GM12878 (cell line): ENCODE measurements at regions not wholly inside any gene's neighbourhood (a gene's known extent, or its start where the extent isn't known, plus 50 kb on each side); places are given as distances from the start of the nearest gene placed in this dataset.

Experiments
- ATAC-seq: fragments of 200-7000 bp; cut with Tn5 transposase; 3 replicates; pipeline ENCODE4 v1.9.1; 2020; ENCODE audit warnings: mild to moderate bottlenecking, moderate library complexity
- BruUV-seq: library from RNA; stranded (reverse); fragments of 400-500 nt; replicated peaks from 2 replicates; lab custom pipeline; 2021; lab: Mats Ljungman, UMichigan
- CTCF ChIA-PET: fragments of 300-600 bp; sonication (Branson Sonifier 250); formaldehyde crosslinking; extraction: SDS; loops from one replicate; lab custom pipeline; 2021; ENCODE audit warnings: inconsistent platforms; lab: Yijun Ruan, JAX
- POLR2A ChIA-PET: fragments of 350-600 bp; formaldehyde crosslinking; extraction: SDS; loops from one replicate; lab custom pipeline; 2021; ENCODE audit warnings: inconsistent platforms; lab: Charles Lee
- RAD21 ChIA-PET: fragments of 300-600 bp; sonication (Branson Sonifier 250); formaldehyde crosslinking; loops from one replicate; lab custom pipeline; 2023; ENCODE audit warnings: antibody characterized with exemption; ENCODE audit not compliant: unreplicated experiment; lab: Charles Lee
- SMC1A ChIA-PET: fragments of 300-600 bp; sonication (Branson Sonifier 250); formaldehyde crosslinking; loops from one replicate; lab custom pipeline; 2023; ENCODE audit not compliant: unreplicated experiment, uncharacterized antibody; lab: Charles Lee
- DNase-seq: peaks from one replicate; pipeline ENCODE4 v3.0.0-alpha.2; 2011; ENCODE audit warnings: low read depth, low spot score
- FAIRE-seq: peaks from 3 replicates; lab custom pipeline; 2011; peaks lifted over from hg19 to GRCh38; lab: Jason Lieb, UNC
- H2AFZ ChIP-seq: 2 replicates; pipeline ENCODE4 v1.6.0; 2011; ENCODE audit warnings: low read depth, low read length, control low read depth; ENCODE audit not compliant: control insufficient read depth
- H3K27ac ChIP-seq: 2 replicates; pipeline ENCODE4 v1.5.1; 2011; ENCODE audit warnings: control low read depth; ENCODE audit not compliant: control insufficient read depth, insufficient read depth
- H3K27me3 ChIP-seq, 2 experiments: replicated peaks in 1 of 2; 2 replicates each; pipeline versions ENCODE4 v1.6.0 to v1.6.1; 2011; ENCODE audit warnings: low read length in 1 of 2; ENCODE audit not compliant: control insufficient read depth in 2 of 2, insufficient read depth in 2 of 2
- H3K36me3 ChIP-seq, 2 experiments: 2 replicates each; pipeline ENCODE4 v1.5.1; 2011; ENCODE audit warnings: low read length in 1 of 2; ENCODE audit not compliant: control insufficient read depth in 2 of 2, insufficient read depth in 2 of 2
- H3K4me1 ChIP-seq: 2 replicates; pipeline ENCODE4 v1.6.1; 2011; ENCODE audit warnings: mild to moderate bottlenecking, low read length, moderate library complexity, mixed read lengths; ENCODE audit not compliant: control insufficient read depth, insufficient read depth
- H3K4me2 ChIP-seq: 2 replicates; pipeline ENCODE4 v1.6.0; 2011; ENCODE audit warnings: control low read depth; ENCODE audit not compliant: control insufficient read depth, insufficient read depth
- H3K4me3 ChIP-seq: fragments of 200-600 bp; sonication (generic); 2 replicates; pipeline ENCODE4 v1.5.1; 2016
- H3K79me2 ChIP-seq: 2 replicates; pipeline ENCODE4 v1.6.0; 2011; ENCODE audit warnings: low read length; ENCODE audit not compliant: control insufficient read depth, insufficient read depth
- H3K9ac ChIP-seq: 2 replicates; pipeline ENCODE4 v1.8.0; 2011; ENCODE audit warnings: low read length, control low read depth, mixed read lengths; ENCODE audit not compliant: control insufficient read depth, insufficient read depth
- H3K9me3 ChIP-seq: replicated peaks from 3 replicates; pipeline ENCODE4 v1.5.1; 2011; ENCODE audit warnings: mild to moderate bottlenecking, low read length; ENCODE audit not compliant: control insufficient read depth, insufficient read depth
- H4K20me1 ChIP-seq: 2 replicates; pipeline ENCODE4 v1.6.0; 2011; ENCODE audit not compliant: control insufficient read depth, insufficient read depth
- CEBPB ChIP-seq, 2 experiments: fragments of 150-350 bp in 1 of 2; IDR thresholded peaks; 2 replicates each; pipeline ENCODE4 v1.6.1; 2012 to 2014; ENCODE audit warnings: low read depth in 2 of 2, low read length in 2 of 2, borderline replicate concordance in 1 of 2, inconsistent platforms in 1 of 2
- EP300 ChIP-seq, 2 experiments: fragments of 150-350 bp in 1 of 2; IDR thresholded peaks; 2 replicates each; pipeline ENCODE4 v1.6.1; 2011 to 2012; ENCODE audit warnings: low read depth in 2 of 2, low read length in 2 of 2, borderline replicate concordance in 1 of 2, improper control_type of control experiment in 1 of 2, inconsistent platforms in 1 of 2; ENCODE audit not compliant: control insufficient read depth in 1 of 2
- HDGF ChIP-seq: fragments of 450-650 bp; IDR thresholded peaks from 2 replicates; pipeline ENCODE4 v1.6.1; 2016; ENCODE audit warnings: antibody characterized with exemption
- JUND ChIP-seq: IDR thresholded peaks from 2 replicates; pipeline ENCODE4 v1.6.1; 2012; ENCODE audit warnings: low read depth, mild to moderate bottlenecking, low read length, improper control_type of control experiment, moderate library complexity
- KAT2A ChIP-seq: conservative IDR thresholded peaks from 2 replicates; pipeline ENCODE4 v1.6.1; 2011; ENCODE audit warnings: low read depth, low read length; ENCODE audit not compliant: control insufficient read depth
- NFYA ChIP-seq: IDR thresholded peaks from 2 replicates; pipeline ENCODE4 v1.6.1; 2011; ENCODE audit warnings: low read depth, mild to moderate bottlenecking, low read length, improper control_type of control experiment, borderline replicate concordance
- NR2C2 ChIP-seq: IDR thresholded peaks from 2 replicates; pipeline ENCODE4 v1.6.1; 2011; ENCODE audit warnings: borderline replicate concordance, low read depth; ENCODE audit not compliant: control insufficient read depth, insufficient read length
- POLR2A ChIP-seq: IDR thresholded peaks from 2 replicates; pipeline ENCODE4 v1.6.1; 2011; ENCODE audit warnings: low read depth, mild to moderate bottlenecking, low read length
- RUNX3 ChIP-seq: IDR thresholded peaks from 2 replicates; pipeline ENCODE4 v1.6.1; 2012; ENCODE audit warnings: low read length, inconsistent platforms
- SMARCA5 ChIP-seq: fragments of 450-650 bp; IDR thresholded peaks from 2 replicates; pipeline ENCODE4 v1.6.1; 2017; ENCODE audit warnings: mild to moderate bottlenecking
- SUZ12 ChIP-seq: fragments of 200-600 bp; sonication (generic); IDR thresholded peaks from one replicate; pipeline ENCODE4 v1.6.1; 2018; ENCODE audit warnings: antibody characterized with exemption, mild to moderate bottlenecking; ENCODE audit not compliant: unreplicated experiment
- TCF12 ChIP-seq: IDR thresholded peaks from 2 replicates; pipeline ENCODE4 v1.6.1; 2011; ENCODE audit warnings: low read depth, mild to moderate bottlenecking, low read length
- TCF7 ChIP-seq: IDR thresholded peaks from 2 replicates; pipeline ENCODE4 v1.6.1; 2014; ENCODE audit warnings: antibody characterized with exemption, borderline replicate concordance
- ZNF207 ChIP-seq: fragments of 450-650 bp; IDR thresholded peaks from 2 replicates; pipeline ENCODE4 v1.6.1; 2014; ENCODE audit warnings: antibody characterized with exemption, mild to moderate bottlenecking, borderline replicate concordance
- ZNF24 ChIP-seq: fragments of 450-650 bp; IDR thresholded peaks from 2 replicates; pipeline ENCODE4 v1.6.1; 2017; ENCODE audit warnings: antibody characterized with exemption, mild to moderate bottlenecking
- WGBS: methylation state at CpG from one replicate; pipeline ENCODE4 v1.1.6; 2016; ENCODE audit warnings: low lambda C conversion rate; ENCODE audit not compliant: insufficient replicate concordance, insufficient coverage; ENCODE audit errors: missing lambda C conversion rate; 5-methylcytosine and 5-hydroxymethylcytosine counted together
- in situ Hi-C: fragments of 300-500 bp; cut with MboI; formaldehyde crosslinking; loops from 9 replicates; pipeline ENCODE4 v1.14.3; 2018; ENCODE audit warnings: mixed read lengths
- intact Hi-C: fragments of 100-400 bp; cut with micrococcal nuclease; formaldehyde crosslinking; loops from one replicate; pipeline ENCODE4 v1.14.2; 2022; ENCODE audit not compliant: unreplicated experiment
- TF ChIP-seq, protein P1 (sequence below): fragments of 450-650 bp; formaldehyde crosslinking; IDR thresholded peaks from 2 replicates; pipeline ENCODE4 v1.4.0; 2022; ENCODE audit warnings: mild to moderate bottlenecking, moderate library complexity
- TF ChIP-seq, protein P2 (sequence below): fragments of 150-350 bp; IDR thresholded peaks from 2 replicates; pipeline ENCODE4 v1.6.1; 2016; ENCODE audit warnings: low read depth, low read length

DNA sequence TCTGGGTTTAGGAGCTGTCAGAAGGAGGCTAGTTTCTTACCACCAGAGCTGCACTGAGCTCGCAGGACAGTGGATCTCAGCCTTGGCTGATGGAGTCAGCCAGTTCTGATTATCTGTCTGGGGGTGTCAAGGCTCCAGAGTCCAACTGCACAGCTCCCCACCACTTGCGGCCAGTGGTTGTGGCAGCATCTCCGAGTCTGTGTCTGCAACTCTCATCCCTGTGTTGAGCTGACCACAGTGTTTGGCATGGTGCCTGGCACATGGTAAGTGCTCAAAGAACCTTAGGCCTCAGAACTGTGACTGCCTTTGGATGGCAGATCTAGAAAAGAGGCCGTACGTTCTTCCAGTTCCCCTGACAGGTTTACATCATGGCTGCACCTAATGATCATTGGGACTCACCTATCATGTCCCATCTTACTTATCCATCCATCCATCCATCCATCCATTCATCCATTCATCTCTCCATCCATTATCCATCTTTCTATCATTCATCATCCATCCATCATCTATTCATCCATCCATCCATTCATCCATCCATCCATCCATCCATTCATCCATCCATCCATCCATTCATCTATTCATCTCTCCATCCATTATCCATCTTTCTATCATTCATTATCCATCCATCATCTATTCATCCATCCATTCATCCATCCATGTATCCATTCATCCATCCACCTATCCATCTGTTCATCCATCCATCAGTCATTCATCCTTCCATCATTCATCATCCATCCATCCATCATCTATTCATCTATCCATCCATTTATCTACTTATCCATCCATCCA, 114.5 kb downstream of the CRYAA start:
- no peaks in the 10 kb centered on the region for H3K36me3 ChIP-seq
- H3K4me1 ChIP-seq: no peaks in the 10 kb centered on the region
- H3K9me3 ChIP-seq: no peaks in the 10 kb centered on the region
- in situ Hi-C loops: no loop called here
- no peak overlapping the region for H3K4me3 ChIP-seq
- WGBS: 74% methylated on average over 5 of the region's 5 CpGs
- H3K79me2 ChIP-seq: no peaks in the 10 kb centered on the region
- H3K27me3 ChIP-seq: no peaks in the 10 kb centered on the region; a peak in 1 of 4 replicates
- H3K4me2 ChIP-seq: no peak overlapping the region
- intact Hi-C loops: no loop called here
- CTCF ChIA-PET: no interaction called here
- ATAC-seq (no peak), FAIRE-seq (no peak), DNase-seq (no peak)
- SMC1A ChIA-PET: no interaction called here
- H4K20me1 ChIP-seq: no peaks in the 10 kb centered on the region
- POLR2A ChIA-PET: no interaction called here
- RAD21 ChIA-PET: no interaction called here
- no peak overlapping the region for H3K27ac ChIP-seq
- BruUV-seq: no TSS peak
- H2AFZ ChIP-seq: no peak overlapping the region
- TF ChIP-seq POLR2A: no peak
- TF ChIP-seq HDGF: no peak
- no peak for TF ChIP-seq JUND
- TF ChIP-seq TCF7: no peak
- TF ChIP-seq, protein P1, sequence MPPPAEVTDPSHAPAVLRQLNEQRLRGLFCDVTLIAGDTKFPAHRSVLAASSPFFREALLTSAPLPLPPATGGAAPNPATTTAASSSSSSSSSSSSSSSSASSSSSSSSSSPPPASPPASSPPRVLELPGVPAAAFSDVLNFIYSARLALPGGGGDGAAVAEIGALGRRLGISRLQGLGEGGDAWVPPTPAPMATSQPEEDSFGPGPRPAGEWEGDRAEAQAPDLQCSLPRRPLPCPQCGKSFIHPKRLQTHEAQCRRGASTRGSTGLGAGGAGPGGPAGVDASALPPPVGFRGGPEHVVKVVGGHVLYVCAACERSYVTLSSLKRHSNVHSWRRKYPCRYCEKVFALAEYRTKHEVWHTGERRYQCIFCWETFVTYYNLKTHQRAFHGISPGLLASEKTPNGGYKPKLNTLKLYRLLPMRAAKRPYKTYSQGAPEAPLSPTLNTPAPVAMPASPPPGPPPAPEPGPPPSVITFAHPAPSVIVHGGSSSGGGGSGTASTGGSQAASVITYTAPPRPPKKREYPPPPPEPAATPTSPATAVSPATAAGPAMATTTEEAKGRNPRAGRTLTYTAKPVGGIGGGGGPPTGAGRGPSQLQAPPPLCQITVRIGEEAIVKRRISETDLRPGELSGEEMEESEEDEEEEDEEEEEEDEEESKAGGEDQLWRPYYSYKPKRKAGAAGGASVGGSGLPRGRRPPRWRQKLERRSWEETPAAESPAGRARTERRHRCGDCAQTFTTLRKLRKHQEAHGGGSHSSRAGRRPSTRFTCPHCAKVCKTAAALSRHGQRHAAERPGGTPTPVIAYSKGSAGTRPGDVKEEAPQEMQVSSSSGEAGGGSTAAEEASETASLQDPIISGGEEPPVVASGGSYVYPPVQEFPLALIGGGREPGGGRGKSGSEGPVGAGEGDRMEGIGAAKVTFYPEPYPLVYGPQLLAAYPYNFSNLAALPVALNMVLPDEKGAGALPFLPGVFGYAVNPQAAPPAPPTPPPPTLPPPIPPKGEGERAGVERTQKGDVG: no peak
- TF ChIP-seq SUZ12: no peak
- TF ChIP-seq ZNF24: no peak
- no peak for TF ChIP-seq NFYA
- TF ChIP-seq KAT2A: no peak
- TF ChIP-seq CEBPB (IDR thresholded peaks at IDR 0.05; ENCODE audit: borderline replicate concordance in 1 of 2, low read depth in 2 of 2, low read length in 2 of 2): no peak
- TF ChIP-seq TCF12: no peak
- no peak for TF ChIP-seq ZNF207
- no peak for TF ChIP-seq SMARCA5
- TF ChIP-seq, protein P2, sequence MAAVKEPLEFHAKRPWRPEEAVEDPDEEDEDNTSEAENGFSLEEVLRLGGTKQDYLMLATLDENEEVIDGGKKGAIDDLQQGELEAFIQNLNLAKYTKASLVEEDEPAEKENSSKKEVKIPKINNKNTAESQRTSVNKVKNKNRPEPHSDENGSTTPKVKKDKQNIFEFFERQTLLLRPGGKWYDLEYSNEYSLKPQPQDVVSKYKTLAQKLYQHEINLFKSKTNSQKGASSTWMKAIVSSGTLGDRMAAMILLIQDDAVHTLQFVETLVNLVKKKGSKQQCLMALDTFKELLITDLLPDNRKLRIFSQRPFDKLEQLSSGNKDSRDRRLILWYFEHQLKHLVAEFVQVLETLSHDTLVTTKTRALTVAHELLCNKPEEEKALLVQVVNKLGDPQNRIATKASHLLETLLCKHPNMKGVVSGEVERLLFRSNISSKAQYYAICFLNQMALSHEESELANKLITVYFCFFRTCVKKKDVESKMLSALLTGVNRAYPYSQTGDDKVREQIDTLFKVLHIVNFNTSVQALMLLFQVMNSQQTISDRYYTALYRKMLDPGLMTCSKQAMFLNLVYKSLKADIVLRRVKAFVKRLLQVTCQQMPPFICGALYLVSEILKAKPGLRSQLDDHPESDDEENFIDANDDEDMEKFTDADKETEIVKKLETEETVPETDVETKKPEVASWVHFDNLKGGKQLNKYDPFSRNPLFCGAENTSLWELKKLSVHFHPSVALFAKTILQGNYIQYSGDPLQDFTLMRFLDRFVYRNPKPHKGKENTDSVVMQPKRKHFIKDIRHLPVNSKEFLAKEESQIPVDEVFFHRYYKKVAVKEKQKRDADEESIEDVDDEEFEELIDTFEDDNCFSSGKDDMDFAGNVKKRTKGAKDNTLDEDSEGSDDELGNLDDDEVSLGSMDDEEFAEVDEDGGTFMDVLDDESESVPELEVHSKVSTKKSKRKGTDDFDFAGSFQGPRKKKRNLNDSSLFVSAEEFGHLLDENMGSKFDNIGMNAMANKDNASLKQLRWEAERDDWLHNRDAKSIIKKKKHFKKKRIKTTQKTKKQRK: no peak
- no peak for TF ChIP-seq EP300 (IDR thresholded peaks at IDR 0.05; ENCODE audit: borderline replicate concordance in 1 of 2, control insufficient read depth in 1 of 2, low read depth in 2 of 2, low read length in 2 of 2)
- TF ChIP-seq RUNX3: no peak
- no peak for TF ChIP-seq NR2C2
- H3K9ac ChIP-seq: no peak overlapping the region
